GM12878 (cell line): ENCODE measurements at regions not wholly inside any gene's neighbourhood (a gene's known extent, or its start where the extent isn't known, plus 50 kb on each side); places are given as distances from the start of the nearest gene placed in this dataset.

Source experiments
- ATAC-seq: fragments of 200-7000 bp; cut with Tn5 transposase; 3 replicates; pipeline ENCODE4 v1.9.1; 2020; ENCODE audit warnings: mild to moderate bottlenecking, moderate library complexity
- BruUV-seq: library from RNA; stranded (reverse); fragments of 400-500 nt; replicated peaks from 2 replicates; lab custom pipeline; 2021; lab: Mats Ljungman, UMichigan
- CTCF ChIA-PET: fragments of 300-600 bp; sonication (Branson Sonifier 250); formaldehyde crosslinking; extraction: SDS; loops from one replicate; lab custom pipeline; 2021; ENCODE audit warnings: inconsistent platforms; lab: Yijun Ruan, JAX
- POLR2A ChIA-PET: fragments of 350-600 bp; formaldehyde crosslinking; extraction: SDS; loops from one replicate; lab custom pipeline; 2021; ENCODE audit warnings: inconsistent platforms; lab: Charles Lee
- RAD21 ChIA-PET: fragments of 300-600 bp; sonication (Branson Sonifier 250); formaldehyde crosslinking; loops from one replicate; lab custom pipeline; 2023; ENCODE audit warnings: antibody characterized with exemption; ENCODE audit not compliant: unreplicated experiment; lab: Charles Lee
- SMC1A ChIA-PET: fragments of 300-600 bp; sonication (Branson Sonifier 250); formaldehyde crosslinking; loops from one replicate; lab custom pipeline; 2023; ENCODE audit not compliant: unreplicated experiment, uncharacterized antibody; lab: Charles Lee
- DNase-seq: peaks from one replicate; pipeline ENCODE4 v3.0.0-alpha.2; 2011; ENCODE audit warnings: low read depth, low spot score
- FAIRE-seq: peaks from 3 replicates; lab custom pipeline; 2011; peaks lifted over from hg19 to GRCh38; lab: Jason Lieb, UNC
- H2AFZ ChIP-seq: 2 replicates; pipeline ENCODE4 v1.6.0; 2011; ENCODE audit warnings: low read depth, low read length, control low read depth; ENCODE audit not compliant: control insufficient read depth
- H3K27ac ChIP-seq: 2 replicates; pipeline ENCODE4 v1.5.1; 2011; ENCODE audit warnings: control low read depth; ENCODE audit not compliant: control insufficient read depth, insufficient read depth
- H3K27me3 ChIP-seq, 2 experiments: replicated peaks in 1 of 2; 2 replicates each; pipeline versions ENCODE4 v1.6.0 to v1.6.1; 2011; ENCODE audit warnings: low read length in 1 of 2; ENCODE audit not compliant: control insufficient read depth in 2 of 2, insufficient read depth in 2 of 2
- H3K36me3 ChIP-seq, 2 experiments: 2 replicates each; pipeline ENCODE4 v1.5.1; 2011; ENCODE audit warnings: low read length in 1 of 2; ENCODE audit not compliant: control insufficient read depth in 2 of 2, insufficient read depth in 2 of 2
- H3K4me1 ChIP-seq: 2 replicates; pipeline ENCODE4 v1.6.1; 2011; ENCODE audit warnings: mild to moderate bottlenecking, low read length, moderate library complexity, mixed read lengths; ENCODE audit not compliant: control insufficient read depth, insufficient read depth
- H3K4me2 ChIP-seq: 2 replicates; pipeline ENCODE4 v1.6.0; 2011; ENCODE audit warnings: control low read depth; ENCODE audit not compliant: control insufficient read depth, insufficient read depth
- H3K4me3 ChIP-seq: fragments of 200-600 bp; sonication (generic); 2 replicates; pipeline ENCODE4 v1.5.1; 2016
- H3K79me2 ChIP-seq: 2 replicates; pipeline ENCODE4 v1.6.0; 2011; ENCODE audit warnings: low read length; ENCODE audit not compliant: control insufficient read depth, insufficient read depth
- H3K9ac ChIP-seq: 2 replicates; pipeline ENCODE4 v1.8.0; 2011; ENCODE audit warnings: low read length, control low read depth, mixed read lengths; ENCODE audit not compliant: control insufficient read depth, insufficient read depth
- H3K9me3 ChIP-seq: replicated peaks from 3 replicates; pipeline ENCODE4 v1.5.1; 2011; ENCODE audit warnings: mild to moderate bottlenecking, low read length; ENCODE audit not compliant: control insufficient read depth, insufficient read depth
- H4K20me1 ChIP-seq: 2 replicates; pipeline ENCODE4 v1.6.0; 2011; ENCODE audit not compliant: control insufficient read depth, insufficient read depth
- ETV6 ChIP-seq, 2 experiments: fragments of 450-650 bp in 1 of 2; IDR thresholded peaks in 1 of 2; conservative IDR thresholded peaks in 1 of 2; 2 replicates each; pipeline ENCODE4 v1.6.1; 2014; ENCODE audit warnings: antibody characterized with exemption in 1 of 2, borderline replicate concordance in 1 of 2, low read depth in 1 of 2, mild to moderate bottlenecking in 1 of 2, moderate library complexity in 1 of 2
- HDAC6 ChIP-seq: fragments of 200-600 bp; sonication (generic); IDR thresholded peaks from one replicate; pipeline ENCODE4 v1.8.0; 2017; ENCODE audit warnings: antibody characterized with exemption; ENCODE audit not compliant: unreplicated experiment
- MTA2 ChIP-seq: fragments of 450-650 bp; IDR thresholded peaks from 2 replicates; pipeline ENCODE4 v1.6.1; 2016; ENCODE audit warnings: low read depth, mild to moderate bottlenecking, moderate library complexity
- MTA3 ChIP-seq: IDR thresholded peaks from 2 replicates; pipeline ENCODE4 v1.6.1; 2012; ENCODE audit warnings: low read length, inconsistent platforms, borderline replicate concordance
- PAX5 ChIP-seq: IDR thresholded peaks from 2 replicates; pipeline ENCODE4 v1.6.1; 2011; ENCODE audit warnings: low read depth, low read length, borderline replicate concordance
- SIN3A ChIP-seq: IDR thresholded peaks from 2 replicates; pipeline ENCODE4 v1.6.1; 2012; ENCODE audit warnings: low read depth, low read length, improper control_type of control experiment
- ZNF384 ChIP-seq: IDR thresholded peaks from 2 replicates; pipeline ENCODE4 v1.6.1; 2012; ENCODE audit warnings: low read depth, mild to moderate bottlenecking, low read length, improper control_type of control experiment, borderline replicate concordance
- WGBS: methylation state at CpG from one replicate; pipeline ENCODE4 v1.1.6; 2016; ENCODE audit warnings: low lambda C conversion rate; ENCODE audit not compliant: insufficient replicate concordance, insufficient coverage; ENCODE audit errors: missing lambda C conversion rate; 5-methylcytosine and 5-hydroxymethylcytosine counted together
- in situ Hi-C: fragments of 300-500 bp; cut with MboI; formaldehyde crosslinking; loops from 9 replicates; pipeline ENCODE4 v1.14.3; 2018; ENCODE audit warnings: mixed read lengths
- intact Hi-C: fragments of 100-400 bp; cut with micrococcal nuclease; formaldehyde crosslinking; loops from one replicate; pipeline ENCODE4 v1.14.2; 2022; ENCODE audit not compliant: unreplicated experiment
- TF ChIP-seq, protein P1 (sequence below): IDR thresholded peaks from 2 replicates; pipeline ENCODE4 v1.6.1; 2011; ENCODE audit warnings: borderline replicate concordance, low read depth, mild to moderate bottlenecking, moderate library complexity, mixed read lengths, low read length; ENCODE audit not compliant: insufficient read depth; ENCODE audit errors: extremely low read length
- TF ChIP-seq, protein P2 (sequence below): IDR thresholded peaks from 2 replicates; pipeline ENCODE4 v1.6.1; 2011; ENCODE audit warnings: borderline replicate concordance, low read depth, mild to moderate bottlenecking, moderate library complexity, low read length; ENCODE audit not compliant: insufficient read depth, poor library complexity, severe bottlenecking
- TF ChIP-seq, protein P3 (sequence below): IDR thresholded peaks from 2 replicates; pipeline ENCODE4 v1.6.1; 2011; ENCODE audit warnings: low read depth, low read length, improper control_type of control experiment, borderline replicate concordance
- TF ChIP-seq, protein P4 (sequence below): IDR thresholded peaks from 2 replicates; pipeline ENCODE4 v1.6.1; 2012; ENCODE audit warnings: low read depth, low read length, improper control_type of control experiment
- TF ChIP-seq, protein P5 (sequence below): IDR thresholded peaks from 2 replicates; pipeline ENCODE4 v1.6.1; 2011; ENCODE audit warnings: low read depth, mild to moderate bottlenecking, low read length, moderate library complexity, borderline replicate concordance; ENCODE audit errors: extremely low read depth

DNA sequence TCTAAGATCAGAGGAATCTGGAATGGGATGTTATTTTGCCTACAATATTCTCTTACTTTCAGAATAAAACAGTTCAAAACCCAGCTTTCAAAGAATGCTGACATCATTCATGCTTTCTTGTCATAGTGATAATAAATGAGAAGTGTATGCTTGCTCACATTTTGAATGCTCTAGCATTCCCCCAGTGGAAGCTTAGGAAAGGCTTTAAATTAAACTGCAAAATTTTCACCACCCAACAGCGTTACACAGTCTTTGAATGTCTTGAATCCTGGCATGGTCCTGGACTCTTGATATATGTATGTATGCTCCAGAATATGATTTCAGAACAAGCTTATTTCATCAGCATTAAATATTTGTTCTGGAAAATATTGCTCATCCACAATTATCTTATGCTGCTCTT lies 964.3 kb upstream of the NUDT12 start:
- no TSS peak for BruUV-seq
- H3K36me3 ChIP-seq, result no peaks in the 10 kb centered on the region
- H3K4me1 ChIP-seq, result no peaks in the 10 kb centered on the region
- no peak overlapping the region for H3K9ac ChIP-seq
- ATAC-seq, result no peak
- RAD21 ChIA-PET, result no interaction called here
- no peak for TF ChIP-seq MTA3
- TF ChIP-seq, protein P1, sequence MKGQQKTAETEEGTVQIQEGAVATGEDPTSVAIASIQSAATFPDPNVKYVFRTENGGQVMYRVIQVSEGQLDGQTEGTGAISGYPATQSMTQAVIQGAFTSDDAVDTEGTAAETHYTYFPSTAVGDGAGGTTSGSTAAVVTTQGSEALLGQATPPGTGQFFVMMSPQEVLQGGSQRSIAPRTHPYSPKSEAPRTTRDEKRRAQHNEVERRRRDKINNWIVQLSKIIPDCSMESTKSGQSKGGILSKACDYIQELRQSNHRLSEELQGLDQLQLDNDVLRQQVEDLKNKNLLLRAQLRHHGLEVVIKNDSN, result no peak
- TF ChIP-seq, all 136 proteins: peak for 0
- H3K27me3 ChIP-seq, result no peaks in the 10 kb centered on the region
- CTCF ChIA-PET, result interaction anchor here (1.6 kb wide), 1 partner anchor 9 kb away, joined by 3 read pairs; no protein-coding TSS in a partner anchor
- H4K20me1 ChIP-seq, result no peaks in the 10 kb centered on the region
- no peak overlapping the region for H3K4me2 ChIP-seq
- H3K79me2 ChIP-seq, result no peaks in the 10 kb centered on the region
- no peak for DNase-seq
- POLR2A ChIA-PET, result no interaction called here
- in situ Hi-C loops, result no loop called here
- SMC1A ChIA-PET, result interaction anchor here (0.6 kb wide), 1 partner anchor 13 kb away, joined by 3 read pairs; no protein-coding TSS in a partner anchor
- H2AFZ ChIP-seq, result no peak overlapping the region
- H3K27ac ChIP-seq, result no peak overlapping the region
- intact Hi-C loops, result no loop called here
- no peak for FAIRE-seq
- H3K9me3 ChIP-seq, result no peaks in the 10 kb centered on the region
- 44% methylated on average over 1 of the region's 1 CpG for WGBS
- H3K4me3 ChIP-seq, result no peak overlapping the region

DNA sequence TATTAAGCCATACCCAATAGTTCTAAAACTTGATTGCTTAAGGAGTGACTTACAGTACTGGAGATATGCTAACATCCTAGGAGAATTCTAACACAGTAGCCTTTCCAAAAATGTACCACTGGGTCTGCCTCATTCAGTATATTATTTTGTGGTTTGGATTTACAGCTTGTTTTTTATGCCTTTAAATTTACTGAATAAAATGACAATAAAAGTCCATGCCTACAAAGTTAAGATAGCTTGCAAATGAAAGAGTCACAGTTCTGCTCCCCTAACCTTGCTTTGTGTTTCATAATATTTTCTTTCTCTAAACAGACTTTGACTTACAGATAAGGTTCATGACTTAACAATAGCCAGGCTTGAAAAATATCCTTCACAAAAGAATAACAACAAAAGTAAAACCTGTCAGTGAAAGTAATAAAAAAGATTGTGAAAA lies 951.1 kb upstream of the NUDT12 start:
- H3K4me3 ChIP-seq, result no peak overlapping the region
- in situ Hi-C loops (no loop called here), intact Hi-C loops (no loop called here)
- ChIA-PET SMC1A (interaction anchor here (1.3 to 1.6 kb wide), 2 partner anchors 13 to 95 kb away, joined by 3 read pairs; no protein-coding TSS in a partner anchor), POLR2A (no interaction called here), RAD21 (no interaction called here), CTCF (no interaction called here)
- H4K20me1 ChIP-seq, result no peaks in the 10 kb centered on the region
- H3K4me1 ChIP-seq, result no peaks in the 10 kb centered on the region
- H3K27me3 ChIP-seq, result no peaks in the 10 kb centered on the region
- H3K9me3 ChIP-seq, result no peaks in the 10 kb centered on the region
- H2AFZ ChIP-seq, result no peak overlapping the region
- H3K36me3 ChIP-seq, result no peaks in the 10 kb centered on the region
- BruUV-seq, result no TSS peak
- no peak overlapping the region for H3K9ac ChIP-seq
- no peak overlapping the region for H3K4me2 ChIP-seq
- no peak overlapping the region for H3K27ac ChIP-seq
- no peak for ATAC-seq
- no peak for DNase-seq
- H3K79me2 ChIP-seq, result no peaks in the 10 kb centered on the region
- no peak for FAIRE-seq
- TF ChIP-seq, protein P2, sequence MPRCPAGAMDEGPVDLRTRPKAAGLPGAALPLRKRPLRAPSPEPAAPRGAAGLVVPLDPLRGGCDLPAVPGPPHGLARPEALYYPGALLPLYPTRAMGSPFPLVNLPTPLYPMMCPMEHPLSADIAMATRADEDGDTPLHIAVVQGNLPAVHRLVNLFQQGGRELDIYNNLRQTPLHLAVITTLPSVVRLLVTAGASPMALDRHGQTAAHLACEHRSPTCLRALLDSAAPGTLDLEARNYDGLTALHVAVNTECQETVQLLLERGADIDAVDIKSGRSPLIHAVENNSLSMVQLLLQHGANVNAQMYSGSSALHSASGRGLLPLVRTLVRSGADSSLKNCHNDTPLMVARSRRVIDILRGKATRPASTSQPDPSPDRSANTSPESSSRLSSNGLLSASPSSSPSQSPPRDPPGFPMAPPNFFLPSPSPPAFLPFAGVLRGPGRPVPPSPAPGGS, result no peak
- TF ChIP-seq, protein P3, sequence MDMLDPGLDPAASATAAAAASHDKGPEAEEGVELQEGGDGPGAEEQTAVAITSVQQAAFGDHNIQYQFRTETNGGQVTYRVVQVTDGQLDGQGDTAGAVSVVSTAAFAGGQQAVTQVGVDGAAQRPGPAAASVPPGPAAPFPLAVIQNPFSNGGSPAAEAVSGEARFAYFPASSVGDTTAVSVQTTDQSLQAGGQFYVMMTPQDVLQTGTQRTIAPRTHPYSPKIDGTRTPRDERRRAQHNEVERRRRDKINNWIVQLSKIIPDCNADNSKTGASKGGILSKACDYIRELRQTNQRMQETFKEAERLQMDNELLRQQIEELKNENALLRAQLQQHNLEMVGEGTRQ, result no peak
- TF ChIP-seq ZNF384 (no peak), MTA2 (no peak), ETV6 (conservative IDR thresholded peaks at IDR 0.05 in 1 of 2, IDR thresholded peaks at IDR 0.05 in 1 of 2; ENCODE audit: borderline replicate concordance in 1 of 2, low read depth in 1 of 2) (no peak), HDAC6 (no peak), SIN3A (no peak), PAX5 (no peak)
- TF ChIP-seq, protein P4, sequence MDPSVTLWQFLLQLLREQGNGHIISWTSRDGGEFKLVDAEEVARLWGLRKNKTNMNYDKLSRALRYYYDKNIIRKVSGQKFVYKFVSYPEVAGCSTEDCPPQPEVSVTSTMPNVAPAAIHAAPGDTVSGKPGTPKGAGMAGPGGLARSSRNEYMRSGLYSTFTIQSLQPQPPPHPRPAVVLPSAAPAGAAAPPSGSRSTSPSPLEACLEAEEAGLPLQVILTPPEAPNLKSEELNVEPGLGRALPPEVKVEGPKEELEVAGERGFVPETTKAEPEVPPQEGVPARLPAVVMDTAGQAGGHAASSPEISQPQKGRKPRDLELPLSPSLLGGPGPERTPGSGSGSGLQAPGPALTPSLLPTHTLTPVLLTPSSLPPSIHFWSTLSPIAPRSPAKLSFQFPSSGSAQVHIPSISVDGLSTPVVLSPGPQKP, result no peak
- TF ChIP-seq, protein P5, sequence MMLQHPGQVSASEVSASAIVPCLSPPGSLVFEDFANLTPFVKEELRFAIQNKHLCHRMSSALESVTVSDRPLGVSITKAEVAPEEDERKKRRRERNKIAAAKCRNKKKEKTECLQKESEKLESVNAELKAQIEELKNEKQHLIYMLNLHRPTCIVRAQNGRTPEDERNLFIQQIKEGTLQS, result no peak
